ENCODE measurements at regions not wholly inside any gene's neighbourhood (a gene's known extent, or its start where the extent isn't known, plus 50 kb on each side); places are given as distances from the start of the nearest gene placed in this dataset.

GRCh38 chr5:116389601-116390000, 185.0 kb downstream of the SEMA6A start:
- DNase-seq (ENCODE audit: low spot score) = no peak

- DNase-seq (ENCODE audit: low spot score) = no peak
Measured at GRCh38 chr5:116388564-116389258, 185.9 kb downstream of the SEMA6A start.

GRCh38 chr5:116387738-116388137, 186.9 kb downstream of the SEMA6A start:
- DNase-seq (ENCODE audit: low spot score) = no peak

- DNase-seq (ENCODE audit: low spot score) = no peak
Measured at GRCh38 chr5:116386633-116387032, 188.0 kb downstream of the SEMA6A start.

GRCh38 chr5:116382874-116383266, 191.8 kb downstream of the SEMA6A start:
- DNase-seq (ENCODE audit: low spot score) = no peak

- no peak for DNase-seq (ENCODE audit: low spot score)
Measured at GRCh38 chr5:116382032-116382873, 192.4 kb downstream of the SEMA6A start.

GRCh38 chr5:116381201-116381600, 193.4 kb downstream of the SEMA6A start:
- no peak for DNase-seq (ENCODE audit: low spot score)

- no peak for DNase-seq (ENCODE audit: low spot score)
Measured at GRCh38 chr5:116380621-116381020, 194.0 kb downstream of the SEMA6A start.

GRCh38 chr5:116379306-116379705, 195.3 kb downstream of the SEMA6A start:
- DNase-seq (ENCODE audit: low spot score) = no peak

- no peak for DNase-seq (ENCODE audit: low spot score)
Measured at GRCh38 chr5:116378777-116379121, 195.9 kb downstream of the SEMA6A start.

- no peak for DNase-seq (ENCODE audit: low spot score)
Measured at GRCh38 chr5:116378007-116378776, 196.4 kb downstream of the SEMA6A start.

GRCh38 chr5:116377276-116378006, 197.2 kb downstream of the SEMA6A start:
- no peak for DNase-seq (ENCODE audit: low spot score)

- DNase-seq (ENCODE audit: low spot score) = no peak
Measured at GRCh38 chr5:116375926-116376325, 198.7 kb downstream of the SEMA6A start.

GRCh38 chr5:116374434-116374852, 200.2 kb downstream of the SEMA6A start:
- no peak for DNase-seq (ENCODE audit: low spot score)

- DNase-seq (ENCODE audit: low spot score) = no peak
Measured at GRCh38 chr5:116372931-116373597, 201.6 kb downstream of the SEMA6A start.

- no peak for DNase-seq (ENCODE audit: low spot score)
Measured at GRCh38 chr5:116371935-116372334, 202.7 kb downstream of the SEMA6A start.

- peak; percentile 21 for DNase-seq (ENCODE audit: low spot score)
Measured at GRCh38 chr5:116371431-116371830, 203.2 kb downstream of the SEMA6A start.

GRCh38 chr5:116370886-116371285, 203.7 kb downstream of the SEMA6A start:
- no peak for DNase-seq (ENCODE audit: low spot score)

GRCh38 chr5:116370149-116370548, 204.5 kb downstream of the SEMA6A start:
- DNase-seq (ENCODE audit: low spot score) = no peak

GRCh38 chr5:116365006-116365496, 209.6 kb downstream of the SEMA6A start:
- DNase-seq (ENCODE audit: low spot score) = no peak

GRCh38 chr5:116363780-116364179, 210.8 kb downstream of the SEMA6A start:
- no peak for DNase-seq (ENCODE audit: low spot score)

Data from HuH-7.5 (cell line).